GM13976 (cell line): ENCODE measurements at regions not wholly inside any gene's neighbourhood (a gene's known extent, or its start where the extent isn't known, plus 50 kb on each side); places are given as distances from the start of the nearest gene placed in this dataset.
"Not testable (repeated sequence)": the region's sequence is repeated elsewhere in the genome, so short reads cannot be mapped to it uniquely, and the experiment has no call there.

Experiments
- DNase-seq: peaks from one replicate; pipeline ENCODE4 v3.0.0; 2012; ENCODE audit warnings: low spot score
- CTCF ChIP-seq: IDR thresholded peaks from 2 replicates; pipeline ENCODE4 v1.5.1; 2012; ENCODE audit warnings: borderline replicate concordance, mild to moderate bottlenecking; ENCODE audit not compliant: insufficient read depth; ENCODE audit errors: extremely low read depth, missing control alignments, control extremely low read depth
- in situ Hi-C: fragments of 300-500 bp; cut with MboI; formaldehyde crosslinking; loops from one replicate; pipeline ENCODE4 v1.12.0; 2022; ENCODE audit warnings: low sequenced_read_pairs, mixed read lengths, inconsistent platforms; ENCODE audit not compliant: unreplicated experiment

- no peak for DNase-seq
- no peak for TF ChIP-seq CTCF
- in situ Hi-C loops, result no loop called here
Measured at GRCh38 chr10:109665321-109665720, 258.0 kb downstream of the XPNPEP1 start.

DNA sequence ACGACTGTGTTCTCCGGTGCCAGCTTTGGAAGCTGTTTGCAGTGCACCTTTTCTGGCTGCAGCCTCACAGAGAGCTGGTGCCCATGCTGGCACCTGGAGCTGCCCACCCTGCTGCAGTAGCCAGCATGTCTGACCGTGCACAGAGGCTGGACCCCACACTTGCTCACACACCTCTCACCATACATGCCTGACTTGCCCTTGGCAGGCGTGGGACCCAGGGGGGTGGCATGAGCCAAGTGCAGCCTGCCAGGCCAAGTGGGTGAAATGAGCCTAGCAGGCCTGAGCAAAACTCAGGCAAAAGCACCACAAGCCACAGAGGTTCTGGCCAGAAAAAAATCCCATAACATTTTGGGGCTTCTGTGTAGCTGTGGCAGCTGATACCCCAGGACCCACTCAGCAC is 258.8 kb downstream of the XPNPEP1 start:
- TF ChIP-seq CTCF, result no peak
- in situ Hi-C loops, result no loop called here
- DNase-seq, result no peak

- in situ Hi-C loops, result no loop called here
- TF ChIP-seq CTCF, result no peak
- no peak for DNase-seq
Measured at GRCh38 chr10:109663122-109663521, 260.2 kb downstream of the XPNPEP1 start.

DNA sequence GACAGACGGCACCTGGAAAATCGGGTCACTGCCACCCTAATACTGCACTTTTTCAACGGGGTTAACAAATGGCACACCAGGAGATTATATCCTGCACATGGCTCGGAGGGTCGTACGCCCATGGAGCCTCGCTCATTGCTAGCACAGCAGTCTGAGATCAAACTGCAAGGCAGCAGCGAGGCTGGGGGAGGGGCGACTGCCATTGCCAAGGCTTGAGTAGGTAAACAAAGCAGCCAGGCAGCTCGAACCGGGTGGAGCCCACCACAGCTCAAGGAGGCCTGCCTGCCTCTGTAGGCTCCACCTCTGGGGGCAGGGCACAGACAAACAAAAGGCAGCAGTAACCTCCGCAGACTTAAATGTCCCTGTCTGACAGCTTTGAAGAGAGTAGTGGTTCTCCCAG is 270.7 kb downstream of the XPNPEP1 start:
- DNase-seq, in situ Hi-C loops: not testable (repeated sequence)

DNA sequence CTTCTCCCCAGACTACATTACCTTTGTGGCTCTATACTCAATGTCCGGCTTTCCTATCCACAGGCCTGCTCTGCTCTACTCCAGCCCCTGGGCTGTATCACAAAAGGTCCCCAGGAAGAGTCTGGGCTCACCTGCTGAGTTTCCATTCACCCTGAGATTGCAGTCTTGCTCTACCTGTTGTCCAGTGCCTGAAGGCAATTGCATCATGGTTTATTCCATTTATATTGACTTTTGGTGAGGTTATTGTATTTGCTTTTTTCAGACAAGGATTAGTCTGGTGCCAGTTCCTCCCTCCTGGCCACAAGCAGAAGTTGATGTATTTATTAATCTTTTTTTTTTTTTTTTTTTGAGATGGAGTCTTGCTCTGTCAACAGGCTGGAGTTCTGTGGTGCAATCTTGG is 273.1 kb downstream of the XPNPEP1 start:
- in situ Hi-C loops, result no loop called here
- no peak for TF ChIP-seq CTCF
- no peak for DNase-seq

GRCh38 chr10:109647627-109648026 is 275.7 kb downstream of the XPNPEP1 start:
- in situ Hi-C loops, result no loop called here

DNA sequence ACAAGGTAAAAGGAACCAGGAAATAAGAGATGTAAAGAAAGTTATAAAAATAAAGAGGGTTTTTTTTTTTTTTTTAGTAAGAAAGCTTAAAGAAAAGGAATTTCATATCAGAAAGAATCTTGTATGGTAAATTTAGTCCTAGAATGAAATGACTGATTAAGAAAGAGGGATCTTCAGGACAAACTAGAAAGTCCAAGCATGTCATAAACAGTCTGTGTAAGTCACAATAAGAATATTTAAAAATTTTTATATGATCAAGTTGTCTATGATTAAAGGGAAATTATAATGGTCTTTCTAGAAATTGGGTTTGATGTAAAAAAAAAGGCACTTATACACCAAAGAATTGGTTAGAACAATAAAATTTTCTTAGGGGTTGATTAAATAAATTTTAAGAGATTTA is 289.5 kb downstream of the XPNPEP1 start:
- DNase-seq, result no peak
- TF ChIP-seq CTCF, result no peak
- in situ Hi-C loops, result no loop called here

More at GRCh38 chr10:109647627-109648026, 275.7 kb downstream of the XPNPEP1 start:
- no peak for DNase-seq
- TF ChIP-seq CTCF, result no peak

- DNase-seq, in situ Hi-C loops: not testable (repeated sequence)
Measured at GRCh38 chr10:109633017-109633416, 290.3 kb downstream of the XPNPEP1 start.
